Neural cell (in vitro differentiated cells): ENCODE measurements at regions not wholly inside any gene's neighbourhood (a gene's known extent, or its start where the extent isn't known, plus 50 kb on each side); places are given as distances from the start of the nearest gene placed in this dataset.

Experiments used
- H2AFZ ChIP-seq: fragments of 200-600, 300-800 bp; sonication (generic), shearing (Covaris generic); 2 replicates; pipeline ENCODE4 v1.6.0; 2014; ENCODE audit warnings: low read depth, mild to moderate bottlenecking, antibody characterized with exemption, low read length, moderate library complexity
- H3F3A ChIP-seq: fragments of 200-600 bp; shearing (Covaris generic); 2 replicates; pipeline ENCODE4 v1.6.1; 2016; ENCODE audit warnings: mild to moderate bottlenecking, moderate library complexity, mixed read lengths, antibody characterized with exemption, low read length; ENCODE audit not compliant: insufficient read depth, poor library complexity, severe bottlenecking
- H3K27ac ChIP-seq: fragments of 200-600, 300-800 bp; sonication (generic), shearing (Covaris generic); 2 replicates; pipeline ENCODE4 v1.5.1; 2014; ENCODE audit warnings: mild to moderate bottlenecking, low read length, moderate library complexity
- H3K27me3 ChIP-seq: fragments of 300-800, 200-600 bp; sonication (generic), shearing (Covaris generic); 2 replicates; pipeline ENCODE4 v1.6.0; 2014; ENCODE audit warnings: mild to moderate bottlenecking, low read depth, low read length, moderate library complexity; ENCODE audit not compliant: insufficient read depth
- H3K36me3 ChIP-seq: fragments of 300-800, 200-600 bp; sonication (generic), shearing (Covaris generic); 2 replicates; pipeline ENCODE4 v1.5.1; 2014; ENCODE audit warnings: mild to moderate bottlenecking, antibody characterized with exemption, low read length, moderate library complexity; ENCODE audit not compliant: insufficient read depth
- H3K4me2 ChIP-seq: fragments of 300-800, 200-600 bp; sonication (generic), shearing (Covaris generic); 2 replicates; pipeline ENCODE4 v1.6.0; 2014; ENCODE audit warnings: mild to moderate bottlenecking, low read length
- H3K4me3 ChIP-seq: fragments of 300-800, 200-600 bp; sonication (generic), shearing (Covaris generic); 2 replicates; pipeline ENCODE4 v1.5.1; 2014; ENCODE audit warnings: mild to moderate bottlenecking, low read length, moderate library complexity
- H3K79me2 ChIP-seq: fragments of 200-600 bp; shearing (Covaris generic); replicated peaks from 2 replicates; pipeline ENCODE4 v1.6.0; 2014; ENCODE audit warnings: mild to moderate bottlenecking, low read length, moderate library complexity; ENCODE audit not compliant: insufficient read depth
- H3K9ac ChIP-seq: fragments of 300-800, 200-600 bp; sonication (generic), shearing (Covaris generic); 2 replicates; pipeline ENCODE4 v1.6.1; 2016; ENCODE audit warnings: mild to moderate bottlenecking, low read length, mixed read lengths
- H3K9me2 ChIP-seq: fragments of 200-600 bp; shearing (Covaris generic); 2 replicates; pipeline ENCODE4 v1.6.1; 2016; ENCODE audit warnings: mild to moderate bottlenecking, low read length, mixed read lengths; ENCODE audit not compliant: insufficient read depth
- H3K9me3 ChIP-seq: fragments of 200-600, 300-800 bp; sonication (generic), shearing (Covaris generic); 2 replicates; pipeline ENCODE4 v1.6.1; 2016; ENCODE audit warnings: mild to moderate bottlenecking, mixed run types, low read length, moderate library complexity, mixed read lengths
- H4K20me1 ChIP-seq: fragments of 200-600 bp; shearing (Covaris generic); 2 replicates; pipeline ENCODE4 v1.6.1; 2016; ENCODE audit warnings: mild to moderate bottlenecking, mixed run types; ENCODE audit not compliant: insufficient read depth
- EP300 ChIP-seq: fragments of 450-650 bp; conservative IDR thresholded peaks from 2 replicates; pipeline ENCODE4 v1.6.1; 2014; ENCODE audit warnings: antibody characterized with exemption, mild to moderate bottlenecking, moderate library complexity; ENCODE audit not compliant: poor library complexity, severe bottlenecking
- EZH2 ChIP-seq: fragments of 200-600, 300-800 bp; shearing (Covaris generic), sonication (generic); IDR thresholded peaks from 2 replicates; pipeline ENCODE4 v1.6.1; 2014; ENCODE audit warnings: antibody characterized with exemption, low read length, borderline replicate concordance, mild to moderate bottlenecking; ENCODE audit not compliant: insufficient read depth, poor library complexity, severe bottlenecking
- MXI1 ChIP-seq: fragments of 450-650 bp; conservative IDR thresholded peaks from 2 replicates; pipeline ENCODE4 v1.6.1; 2014; ENCODE audit warnings: antibody characterized with exemption, mild to moderate bottlenecking; ENCODE audit not compliant: poor library complexity, severe bottlenecking
- POLR2AphosphoS5 ChIP-seq: IDR thresholded peaks from 2 replicates; pipeline ENCODE4 v1.6.1; 2012
- RAD21 ChIP-seq: fragments of 450-650 bp; conservative IDR thresholded peaks from 2 replicates; pipeline ENCODE4 v1.6.1; 2014; ENCODE audit warnings: antibody characterized with exemption, mild to moderate bottlenecking, moderate library complexity
- REST ChIP-seq: IDR thresholded peaks from 2 replicates; pipeline ENCODE4 v1.6.1; 2012; ENCODE audit warnings: borderline replicate concordance
- SMC3 ChIP-seq: fragments of 450-650 bp; conservative IDR thresholded peaks from 2 replicates; pipeline ENCODE4 v1.6.1; 2014; ENCODE audit warnings: antibody characterized with exemption, mild to moderate bottlenecking, moderate library complexity; ENCODE audit not compliant: poor library complexity
- TAF1 ChIP-seq: IDR thresholded peaks from 2 replicates; pipeline ENCODE4 v1.6.1; 2012; ENCODE audit warnings: low read depth
- TF ChIP-seq, protein P1 (sequence below): fragments of 450-650 bp; IDR thresholded peaks from 2 replicates; pipeline ENCODE4 v1.5.1; 2014; ENCODE audit warnings: antibody characterized with exemption, mild to moderate bottlenecking, moderate library complexity; ENCODE audit not compliant: poor library complexity, severe bottlenecking

DNA sequence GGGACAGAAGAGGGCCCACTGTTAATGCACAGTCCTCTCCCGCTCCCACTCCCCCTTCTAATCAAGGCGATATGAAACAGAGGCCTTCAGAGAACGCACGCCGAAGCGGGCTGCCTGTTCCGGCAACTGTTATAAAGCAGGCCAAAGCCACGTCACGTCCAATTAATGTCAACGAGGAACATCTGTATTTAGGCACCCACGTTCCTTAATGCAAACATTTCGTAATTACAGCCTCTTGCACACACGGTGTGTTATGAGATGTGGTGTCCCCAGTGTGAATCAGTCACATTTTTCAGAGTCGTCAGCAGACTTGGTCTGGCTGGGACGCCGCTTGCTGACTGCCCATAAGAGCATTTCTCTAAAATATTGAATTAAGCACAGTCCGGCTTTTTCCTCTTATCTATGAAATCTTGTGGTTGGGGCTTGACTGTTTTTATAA is 339.0 kb downstream of the NSG2 start:
- TF ChIP-seq SMC3 (no peak), TAF1 (no peak), MXI1 (no peak), POLR2AphosphoS5 (no peak), EZH2 (no peak), RAD21 (no peak), REST (no peak), EP300 (no peak)
- TF ChIP-seq, protein P1, sequence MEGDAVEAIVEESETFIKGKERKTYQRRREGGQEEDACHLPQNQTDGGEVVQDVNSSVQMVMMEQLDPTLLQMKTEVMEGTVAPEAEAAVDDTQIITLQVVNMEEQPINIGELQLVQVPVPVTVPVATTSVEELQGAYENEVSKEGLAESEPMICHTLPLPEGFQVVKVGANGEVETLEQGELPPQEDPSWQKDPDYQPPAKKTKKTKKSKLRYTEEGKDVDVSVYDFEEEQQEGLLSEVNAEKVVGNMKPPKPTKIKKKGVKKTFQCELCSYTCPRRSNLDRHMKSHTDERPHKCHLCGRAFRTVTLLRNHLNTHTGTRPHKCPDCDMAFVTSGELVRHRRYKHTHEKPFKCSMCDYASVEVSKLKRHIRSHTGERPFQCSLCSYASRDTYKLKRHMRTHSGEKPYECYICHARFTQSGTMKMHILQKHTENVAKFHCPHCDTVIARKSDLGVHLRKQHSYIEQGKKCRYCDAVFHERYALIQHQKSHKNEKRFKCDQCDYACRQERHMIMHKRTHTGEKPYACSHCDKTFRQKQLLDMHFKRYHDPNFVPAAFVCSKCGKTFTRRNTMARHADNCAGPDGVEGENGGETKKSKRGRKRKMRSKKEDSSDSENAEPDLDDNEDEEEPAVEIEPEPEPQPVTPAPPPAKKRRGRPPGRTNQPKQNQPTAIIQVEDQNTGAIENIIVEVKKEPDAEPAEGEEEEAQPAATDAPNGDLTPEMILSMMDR: no peak
- H3K4me3 ChIP-seq: no peak overlapping the region
- no peak overlapping the region for H3K4me2 ChIP-seq
- no peak overlapping the region for H2AFZ ChIP-seq
- H3K36me3 ChIP-seq: no peaks in the 10 kb centered on the region
- no peaks in the 10 kb centered on the region for H3K9me2 ChIP-seq
- H3K9me3 ChIP-seq: no peaks in the 10 kb centered on the region
- H3K27me3 ChIP-seq: no peaks in the 10 kb centered on the region
- H3K79me2 ChIP-seq: no peaks in the 10 kb centered on the region
- no peaks in the 10 kb centered on the region for H4K20me1 ChIP-seq
- H3K27ac ChIP-seq: no peak overlapping the region
- no peak overlapping the region for H3K9ac ChIP-seq
- no peaks in the 10 kb centered on the region for H3F3A ChIP-seq

GRCh38 chr5:174386306-174386705 is 338.1 kb upstream of the MSX2 start:
- Histone ChIP-seq H4K20me1 (no peaks in the 10 kb centered on the region), H3K27ac (no peak overlapping the region), H3K79me2 (no peaks in the 10 kb centered on the region), H3F3A (no peaks in the 10 kb centered on the region), H3K4me2 (no peak overlapping the region), H3K9ac (no peak overlapping the region), H3K9me2 (no peaks in the 10 kb centered on the region), H2AFZ (no peak overlapping the region), H3K36me3 (no peaks in the 10 kb centered on the region), H3K9me3 (no peaks in the 10 kb centered on the region), H3K4me3 (no peak overlapping the region), H3K27me3 (no peaks in the 10 kb centered on the region)
- TF ChIP-seq MXI1 (no peak), RAD21 (no peak)

DNA sequence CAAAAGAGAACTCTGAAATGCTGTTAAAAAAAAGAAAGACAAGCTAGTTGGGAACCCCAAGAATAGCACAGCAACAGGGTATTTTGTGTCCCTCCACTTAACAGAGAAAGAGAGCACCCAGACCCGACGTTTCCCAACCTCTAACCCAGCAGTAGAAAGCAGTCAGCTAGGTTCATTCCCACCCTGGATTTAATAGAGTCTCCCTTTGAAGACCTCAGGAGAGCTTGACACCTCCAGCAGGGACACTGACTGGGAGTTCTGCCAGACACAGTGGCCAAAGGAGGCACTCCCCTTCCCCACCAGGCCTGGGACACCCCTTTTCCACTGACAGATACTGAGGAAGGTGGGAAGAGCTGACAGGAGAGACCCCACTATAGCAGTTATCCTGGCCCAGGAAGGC is 337.5 kb upstream of the MSX2 start:
- Histone ChIP-seq H2AFZ (no peak overlapping the region), H3K4me3 (no peak overlapping the region), H4K20me1 (no peaks in the 10 kb centered on the region)

More for the DNA sequence above, 337.5 kb upstream of the MSX2 start:
- Histone ChIP-seq H3K27me3 (no peaks in the 10 kb centered on the region), H3K4me2 (no peak overlapping the region), H3F3A (no peaks in the 10 kb centered on the region), H3K36me3 (no peaks in the 10 kb centered on the region), H3K9me2 (no peaks in the 10 kb centered on the region), H3K27ac (no peak overlapping the region), H3K9me3 (no peaks in the 10 kb centered on the region), H3K9ac (no peak overlapping the region), H3K79me2 (no peaks in the 10 kb centered on the region)
- no peak for TF ChIP-seq POLR2AphosphoS5
- no peak for TF ChIP-seq REST
- no peak for TF ChIP-seq TAF1
- no peak for TF ChIP-seq EZH2
- TF ChIP-seq, protein P1: no peak
- no peak for TF ChIP-seq SMC3
